Left ventricle myocardium inferior (tissue), 1 donor: ENCODE measurements at regions not wholly inside any gene's neighbourhood (a gene's known extent, or its start where the extent isn't known, plus 50 kb on each side); places are given as distances from the start of the nearest gene placed in this dataset.

ENCODE experiments used
- DNase-seq: peaks from one replicate; pipeline ENCODE4 v3.0.0-alpha.2; 2020
- H3K27ac ChIP-seq: fragments of 200-600 bp; replicated peaks from 2 replicates; pipeline ENCODE4 v1.8.0; 2021
- H3K27me3 ChIP-seq: fragments of 200-600 bp; 2 replicates; pipeline ENCODE4 v1.8.0; 2021; ENCODE audit warnings: low read depth
- H3K36me3 ChIP-seq: fragments of 200-600 bp; 2 replicates; pipeline ENCODE4 v1.8.0; 2021
- H3K4me1 ChIP-seq: fragments of 200-600 bp; 2 replicates; pipeline ENCODE4 v1.8.0; 2021
- H3K4me3 ChIP-seq: fragments of 200-600 bp; 2 replicates; pipeline ENCODE4 v1.8.0; 2021; ENCODE audit warnings: mild to moderate bottlenecking, moderate library complexity
- H3K9me3 ChIP-seq: fragments of 200-600 bp; replicated peaks from 2 replicates; pipeline ENCODE4 v1.8.0; 2021
- intact Hi-C: fragments of 100-400 bp; cut with micrococcal nuclease; formaldehyde crosslinking; loops from one replicate; pipeline ENCODE4 v1.11.0; 2022
- TF ChIP-seq, protein P1 (sequence below): fragments of 200-600 bp; IDR thresholded peaks from 2 replicates; pipeline ENCODE4 v1.8.0; 2021; ENCODE audit warnings: antibody characterized with exemption, mild to moderate bottlenecking, borderline replicate concordance
- donor health status: DM: no; HTN: yes; CAD: no; lungs with severe emphysema.

DNA sequence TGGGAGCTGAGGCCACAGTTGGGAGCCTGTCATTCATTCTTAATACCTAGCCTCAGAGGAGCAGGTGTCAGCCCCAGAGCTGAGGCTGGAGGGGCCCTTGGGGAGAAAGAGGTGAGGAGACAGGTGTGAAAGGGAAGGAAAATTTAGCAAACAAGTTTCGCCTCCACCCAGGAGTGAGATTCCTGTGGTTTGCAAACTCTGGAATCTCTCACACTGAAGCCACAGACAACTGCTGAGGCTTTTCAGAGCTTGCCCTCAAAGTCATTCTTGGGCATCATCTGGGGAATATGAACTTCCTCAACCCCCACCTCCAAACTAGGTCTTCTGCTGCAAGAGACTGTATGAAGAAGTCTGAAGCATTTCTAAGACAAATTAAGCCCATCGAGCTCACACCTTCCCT is 589.5 kb upstream of the TBX3 start:
- DNase-seq: no peak
- intact Hi-C loops: no loop called here
- TF ChIP-seq, protein P1, sequence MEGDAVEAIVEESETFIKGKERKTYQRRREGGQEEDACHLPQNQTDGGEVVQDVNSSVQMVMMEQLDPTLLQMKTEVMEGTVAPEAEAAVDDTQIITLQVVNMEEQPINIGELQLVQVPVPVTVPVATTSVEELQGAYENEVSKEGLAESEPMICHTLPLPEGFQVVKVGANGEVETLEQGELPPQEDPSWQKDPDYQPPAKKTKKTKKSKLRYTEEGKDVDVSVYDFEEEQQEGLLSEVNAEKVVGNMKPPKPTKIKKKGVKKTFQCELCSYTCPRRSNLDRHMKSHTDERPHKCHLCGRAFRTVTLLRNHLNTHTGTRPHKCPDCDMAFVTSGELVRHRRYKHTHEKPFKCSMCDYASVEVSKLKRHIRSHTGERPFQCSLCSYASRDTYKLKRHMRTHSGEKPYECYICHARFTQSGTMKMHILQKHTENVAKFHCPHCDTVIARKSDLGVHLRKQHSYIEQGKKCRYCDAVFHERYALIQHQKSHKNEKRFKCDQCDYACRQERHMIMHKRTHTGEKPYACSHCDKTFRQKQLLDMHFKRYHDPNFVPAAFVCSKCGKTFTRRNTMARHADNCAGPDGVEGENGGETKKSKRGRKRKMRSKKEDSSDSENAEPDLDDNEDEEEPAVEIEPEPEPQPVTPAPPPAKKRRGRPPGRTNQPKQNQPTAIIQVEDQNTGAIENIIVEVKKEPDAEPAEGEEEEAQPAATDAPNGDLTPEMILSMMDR: no peak

DNA sequence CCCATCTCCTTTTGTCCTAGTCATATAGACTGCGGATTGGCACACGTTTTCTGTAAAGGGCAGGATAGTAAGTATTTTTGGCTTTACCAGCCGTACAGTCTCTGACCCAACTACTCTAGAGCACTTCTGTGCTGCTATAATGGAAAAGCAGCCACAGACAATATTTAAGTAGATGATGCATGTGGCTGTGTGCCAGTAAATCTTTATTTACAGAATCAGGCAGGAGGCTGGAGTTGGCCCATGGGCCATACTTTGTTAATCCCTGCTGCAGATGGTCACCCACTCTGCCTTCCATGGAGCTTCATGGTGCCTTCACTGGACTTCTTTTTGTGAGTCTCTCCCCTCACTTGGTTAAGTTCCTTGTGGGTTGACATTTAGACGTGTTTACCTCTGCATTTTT is 584.5 kb upstream of the TBX3 start:
- Histone ChIP-seq H3K27ac (no peak overlapping the region), H3K27me3 (no peaks in the 10 kb centered on the region), H3K9me3 (no peaks in the 10 kb centered on the region), H3K36me3 (no peaks in the 10 kb centered on the region), H3K4me3 (no peak overlapping the region), H3K4me1 (peaks cover 9% of the 10 kb centered on the region)
- intact Hi-C loops: no loop called here
- TF ChIP-seq, protein P1: no peak
- DNase-seq: no peak

More for the DNA sequence above, 589.5 kb upstream of the TBX3 start:
- H3K9me3 ChIP-seq: no peaks in the 10 kb centered on the region
- H3K27ac ChIP-seq: no peak overlapping the region
- H3K4me1 ChIP-seq: no peaks in the 10 kb centered on the region
- H3K4me3 ChIP-seq: no peak overlapping the region
- no peaks in the 10 kb centered on the region for H3K27me3 ChIP-seq
- H3K36me3 ChIP-seq: no peaks in the 10 kb centered on the region

DNA sequence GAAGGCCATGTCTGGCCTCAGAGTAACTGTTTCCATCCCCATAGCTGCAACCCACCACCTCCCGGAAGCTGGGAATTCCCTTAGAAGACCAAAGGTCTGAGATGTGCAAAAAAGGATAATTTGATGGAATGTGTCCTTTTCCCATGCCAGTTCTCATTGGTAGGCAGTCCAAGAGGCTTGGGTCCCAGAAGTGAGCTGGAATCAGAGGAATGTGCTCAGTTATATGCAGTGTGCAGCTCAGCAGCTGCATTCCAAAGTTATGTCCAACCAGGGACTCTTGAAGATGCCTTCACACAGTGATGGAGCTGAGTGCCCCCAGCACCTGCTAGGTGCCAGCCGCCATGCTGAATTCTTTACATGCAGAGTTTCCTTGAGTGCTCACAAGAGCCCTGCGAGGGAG is 583.9 kb upstream of the TBX3 start:
- intact Hi-C loops: no loop called here
- H3K27ac ChIP-seq: peak overlapping the region; percentile 5
- no peak overlapping the region for H3K4me3 ChIP-seq
- H3K36me3 ChIP-seq: no peaks in the 10 kb centered on the region
- peaks cover 9% of the 10 kb centered on the region for H3K4me1 ChIP-seq
- DNase-seq: no peak
- TF ChIP-seq, protein P1: no peak
- H3K9me3 ChIP-seq: no peaks in the 10 kb centered on the region
- no peaks in the 10 kb centered on the region for H3K27me3 ChIP-seq

DNA sequence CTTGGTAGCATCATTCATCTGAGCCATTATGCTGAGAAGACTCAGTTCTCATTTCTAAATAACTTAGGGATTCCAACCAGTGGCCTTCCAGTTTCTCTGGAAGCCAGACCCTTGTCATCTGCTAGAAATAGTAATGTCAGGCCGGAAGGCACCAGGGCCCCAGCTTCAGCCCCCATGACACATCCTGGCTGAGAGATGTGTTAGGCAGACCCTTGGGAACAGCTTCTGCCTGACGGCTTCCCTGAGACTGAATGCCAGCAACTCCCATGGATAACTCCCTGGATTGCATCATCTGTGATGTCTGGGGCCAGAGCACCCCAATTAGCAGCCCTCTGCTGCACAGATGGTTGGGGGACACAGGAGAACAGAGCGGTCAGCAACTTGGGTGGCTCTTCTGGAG is 583.5 kb upstream of the TBX3 start:
- intact Hi-C loops: no loop called here
- Histone ChIP-seq H3K27me3 (no peaks in the 10 kb centered on the region), H3K9me3 (no peaks in the 10 kb centered on the region), H3K4me3 (no peak overlapping the region), H3K27ac (peak overlapping the region; percentile 5), H3K36me3 (no peaks in the 10 kb centered on the region), H3K4me1 (peaks cover 9% of the 10 kb centered on the region)
- TF ChIP-seq, protein P1: no peak
- no peak for DNase-seq

DNA sequence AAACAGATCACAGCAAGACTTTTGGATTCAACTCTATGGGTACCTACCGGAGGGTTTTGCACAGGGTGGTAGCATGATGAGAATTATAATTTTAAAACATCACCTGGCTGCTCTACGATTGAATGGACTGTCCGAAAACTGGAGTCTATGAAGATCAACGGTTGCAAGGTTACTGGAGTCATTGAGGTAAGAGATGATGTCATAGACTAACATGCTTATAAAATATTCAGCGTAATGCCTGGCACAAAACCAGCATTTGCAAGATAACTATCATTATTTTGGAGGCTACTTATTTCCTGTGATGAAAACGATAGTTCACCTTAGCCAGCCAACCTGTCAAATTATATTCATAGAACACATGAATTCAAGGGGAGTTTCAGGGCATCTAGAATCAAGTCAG is 580.6 kb upstream of the TBX3 start:
- H3K4me1 ChIP-seq: peaks cover 9% of the 10 kb centered on the region
- no peak overlapping the region for H3K27ac ChIP-seq
- no peak overlapping the region for H3K4me3 ChIP-seq
- no peak for DNase-seq
- TF ChIP-seq, protein P1: no peak
- intact Hi-C loops: no loop called here
- no peaks in the 10 kb centered on the region for H3K36me3 ChIP-seq
- no peaks in the 10 kb centered on the region for H3K9me3 ChIP-seq
- H3K27me3 ChIP-seq: no peaks in the 10 kb centered on the region
